AG10803 (cell line): ENCODE measurements at regions not wholly inside any gene's neighbourhood (a gene's known extent, or its start where the extent isn't known, plus 50 kb on each side); places are given as distances from the start of the nearest gene placed in this dataset.
A peak's percentile ranks its signal among the peaks of the same experiment; 100 is the strongest.

Experiments
- DNase-seq: peaks from one replicate; pipeline ENCODE4 v3.0.0; 2010; ENCODE audit warnings: low read depth
- H3K4me3 ChIP-seq: 2 replicates; pipeline ENCODE4 v1.5.1; 2011; ENCODE audit warnings: mild to moderate bottlenecking, low read length, control low read depth
- TF ChIP-seq, protein P1 (sequence below): conservative IDR thresholded peaks from 2 replicates; pipeline ENCODE4 v1.5.1; 2011; ENCODE audit warnings: mild to moderate bottlenecking, low read length, control low read depth, inconsistent platforms

DNA sequence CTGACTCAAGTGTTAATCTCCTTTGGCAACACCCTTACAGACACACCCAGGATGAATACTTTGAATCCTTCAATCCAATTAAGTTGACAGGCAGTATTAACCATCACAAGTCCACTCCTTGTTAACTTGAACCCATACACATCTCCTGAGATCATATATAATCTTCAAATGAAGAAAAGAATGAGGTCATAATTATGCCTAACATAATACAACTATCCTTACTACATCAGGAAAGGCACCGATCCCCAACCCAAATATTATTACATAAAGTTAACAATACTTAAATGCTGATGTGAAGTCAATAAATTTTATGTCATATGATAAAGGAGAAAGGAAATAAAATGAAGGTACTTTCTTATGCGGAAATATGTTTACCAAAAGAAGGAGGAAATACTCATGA, 649.9 kb downstream of the KCNJ2 start:
- TF ChIP-seq, protein P1, sequence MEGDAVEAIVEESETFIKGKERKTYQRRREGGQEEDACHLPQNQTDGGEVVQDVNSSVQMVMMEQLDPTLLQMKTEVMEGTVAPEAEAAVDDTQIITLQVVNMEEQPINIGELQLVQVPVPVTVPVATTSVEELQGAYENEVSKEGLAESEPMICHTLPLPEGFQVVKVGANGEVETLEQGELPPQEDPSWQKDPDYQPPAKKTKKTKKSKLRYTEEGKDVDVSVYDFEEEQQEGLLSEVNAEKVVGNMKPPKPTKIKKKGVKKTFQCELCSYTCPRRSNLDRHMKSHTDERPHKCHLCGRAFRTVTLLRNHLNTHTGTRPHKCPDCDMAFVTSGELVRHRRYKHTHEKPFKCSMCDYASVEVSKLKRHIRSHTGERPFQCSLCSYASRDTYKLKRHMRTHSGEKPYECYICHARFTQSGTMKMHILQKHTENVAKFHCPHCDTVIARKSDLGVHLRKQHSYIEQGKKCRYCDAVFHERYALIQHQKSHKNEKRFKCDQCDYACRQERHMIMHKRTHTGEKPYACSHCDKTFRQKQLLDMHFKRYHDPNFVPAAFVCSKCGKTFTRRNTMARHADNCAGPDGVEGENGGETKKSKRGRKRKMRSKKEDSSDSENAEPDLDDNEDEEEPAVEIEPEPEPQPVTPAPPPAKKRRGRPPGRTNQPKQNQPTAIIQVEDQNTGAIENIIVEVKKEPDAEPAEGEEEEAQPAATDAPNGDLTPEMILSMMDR = no peak
- DNase-seq = no peak

DNA sequence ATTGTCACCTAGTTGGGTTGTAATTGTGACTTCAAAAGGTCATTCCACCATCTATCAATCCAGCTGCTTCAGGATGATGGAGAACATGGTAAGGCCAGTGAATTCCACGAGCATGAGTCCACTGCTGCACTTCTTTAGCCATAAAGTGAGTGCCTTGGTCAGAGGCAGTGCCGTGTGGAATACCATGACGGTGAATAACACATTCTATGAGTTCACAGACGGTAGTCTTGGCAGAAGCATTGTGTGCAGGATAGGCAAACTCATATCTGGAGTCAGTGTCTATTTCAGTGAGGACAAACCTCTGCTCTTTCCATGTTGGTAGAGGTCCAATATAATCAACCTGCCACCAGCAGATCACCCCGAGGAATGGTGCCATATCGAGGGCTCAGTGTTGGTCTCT, 650.9 kb downstream of the KCNJ2 start:
- DNase-seq = peak; percentile 51
- TF ChIP-seq, protein P1 = no peak

More for the DNA sequence above, 649.9 kb downstream of the KCNJ2 start:
- no peak overlapping the region for H3K4me3 ChIP-seq

DNA sequence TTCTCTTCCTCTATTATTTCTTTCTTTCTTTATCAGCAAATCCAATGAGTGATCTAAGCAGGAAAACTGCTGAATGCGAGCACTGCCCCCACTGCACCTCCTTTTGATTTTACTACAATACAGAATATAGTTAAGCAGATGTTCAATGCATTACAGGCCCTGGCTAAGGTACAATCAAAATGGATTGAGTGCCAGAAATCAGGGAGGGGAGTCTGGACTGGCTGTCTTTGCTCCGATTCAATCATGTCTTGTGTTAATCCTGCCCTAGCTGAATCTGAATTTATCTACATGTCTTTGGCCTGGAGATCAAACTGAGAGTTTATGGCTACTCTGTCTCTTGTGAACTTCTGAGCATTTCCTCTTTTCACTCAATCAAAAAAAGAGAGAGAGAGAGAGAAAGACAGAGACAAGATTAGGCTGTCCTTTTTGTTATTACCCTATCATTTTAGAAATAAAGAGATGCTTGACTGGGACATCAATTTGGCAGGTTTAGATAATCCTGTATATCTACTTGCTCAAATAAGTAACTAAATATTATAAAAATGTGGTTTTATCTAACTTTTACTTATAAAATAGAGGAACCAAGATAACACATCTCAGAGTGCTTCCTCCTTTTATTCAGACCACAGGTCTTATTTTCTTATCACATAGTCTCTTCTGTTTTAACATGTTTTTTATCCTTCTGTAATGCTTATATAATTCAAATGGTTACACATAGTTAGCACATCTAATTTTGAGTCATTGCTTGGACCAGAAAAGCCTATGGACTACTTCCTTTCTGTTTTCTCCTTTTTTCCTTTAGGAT, 656.2 kb downstream of the KCNJ2 start:
- no peak for DNase-seq
- H3K4me3 ChIP-seq = no peak overlapping the region
- TF ChIP-seq, protein P1 = no peak

More for the DNA sequence above, 650.9 kb downstream of the KCNJ2 start:
- no peak overlapping the region for H3K4me3 ChIP-seq

- H3K4me3 ChIP-seq = no peak overlapping the region
- DNase-seq = peak; percentile 17
- TF ChIP-seq, protein P1 = no peak
Observed at GRCh38 chr17:70829876-70830275, 660.5 kb downstream of the KCNJ2 start.

- no peak overlapping the region for H3K4me3 ChIP-seq
- no peak for DNase-seq
- TF ChIP-seq, protein P1 = no peak
Observed at GRCh38 chr17:70834039-70834438, 664.7 kb downstream of the KCNJ2 start.

- TF ChIP-seq, protein P1 = no peak
- H3K4me3 ChIP-seq = no peak overlapping the region
Observed at GRCh38 chr17:70848785-70849184, 679.5 kb downstream of the KCNJ2 start.

DNA sequence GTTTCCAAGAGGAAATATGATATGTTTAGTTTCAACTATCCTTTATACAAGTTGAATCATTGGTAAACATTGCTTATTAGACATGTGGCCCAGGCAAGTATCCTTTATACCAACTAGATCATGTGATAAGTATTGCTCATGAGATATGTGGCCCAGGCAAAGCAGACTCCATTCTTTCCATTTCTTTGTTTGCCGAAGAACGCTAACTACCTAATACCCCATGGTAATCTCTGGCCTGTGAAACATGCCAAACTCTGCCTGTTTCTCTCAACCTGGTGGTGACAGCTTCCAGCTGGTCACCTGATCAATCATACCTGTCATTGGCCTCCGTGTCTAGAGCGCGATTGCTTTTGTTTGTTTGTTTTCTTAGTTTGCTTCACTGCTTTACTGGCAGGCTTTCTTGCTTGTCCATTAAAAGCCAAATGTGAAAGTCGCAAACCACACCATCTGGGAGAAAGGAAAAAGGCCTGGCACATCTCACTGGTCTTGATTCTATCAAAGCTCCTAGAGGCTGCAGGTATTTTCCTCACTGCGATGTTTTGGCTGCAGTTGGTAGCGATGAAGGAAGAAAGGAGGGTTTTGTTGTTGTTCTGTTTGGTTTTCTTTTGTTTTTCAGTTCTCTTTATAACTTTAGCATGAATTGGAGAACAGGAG, 686.2 kb downstream of the KCNJ2 start:
- TF ChIP-seq, protein P1 = no peak
- DNase-seq = no peak
- H3K4me3 ChIP-seq = no peak overlapping the region

More at GRCh38 chr17:70848785-70849184, 679.5 kb downstream of the KCNJ2 start:
- DNase-seq = peak; percentile 58
